IPS-15b (cell line): ENCODE measurements at regions not wholly inside any gene's neighbourhood (a gene's known extent, or its start where the extent isn't known, plus 50 kb on each side); places are given as distances from the start of the nearest gene placed in this dataset.
"Not testable (repeated sequence)": the region's sequence is repeated elsewhere in the genome, so short reads cannot be mapped to it uniquely, and the experiment has no call there.

Experiments used
- H3K27me3 ChIP-seq: one replicate; pipeline ENCODE4 v1.6.1; 2013; ENCODE audit warnings: low read length; ENCODE audit not compliant: control insufficient read depth, insufficient read depth
- H3K36me3 ChIP-seq: one replicate; pipeline ENCODE4 v1.6.1; 2013; ENCODE audit warnings: low read length; ENCODE audit not compliant: control insufficient read depth, insufficient read depth
- H3K4me1 ChIP-seq: one replicate; pipeline ENCODE4 v1.6.1; 2013; ENCODE audit warnings: mild to moderate bottlenecking, low read length; ENCODE audit not compliant: control insufficient read depth, insufficient read depth
- H3K4me3 ChIP-seq: one replicate; pipeline ENCODE4 v1.5.1; 2013; ENCODE audit warnings: low read depth, low read length
- H3K9ac ChIP-seq: one replicate; pipeline ENCODE4 v1.6.1; 2013; ENCODE audit warnings: low read depth, mild to moderate bottlenecking, low read length
- H3K9me3 ChIP-seq: one replicate; pipeline ENCODE4 v1.6.1; 2013; ENCODE audit warnings: mild to moderate bottlenecking, low read length; ENCODE audit not compliant: control insufficient read depth, insufficient read depth

- H3K9me3 ChIP-seq, H3K4me1 ChIP-seq, H3K9ac ChIP-seq, H3K36me3 ChIP-seq, H3K27me3 ChIP-seq, H3K4me3 ChIP-seq: not testable (repeated sequence)
Observed at GRCh38 chr2:146403546-146404160, 1441.2 kb upstream of the ACVR2A start.

DNA sequence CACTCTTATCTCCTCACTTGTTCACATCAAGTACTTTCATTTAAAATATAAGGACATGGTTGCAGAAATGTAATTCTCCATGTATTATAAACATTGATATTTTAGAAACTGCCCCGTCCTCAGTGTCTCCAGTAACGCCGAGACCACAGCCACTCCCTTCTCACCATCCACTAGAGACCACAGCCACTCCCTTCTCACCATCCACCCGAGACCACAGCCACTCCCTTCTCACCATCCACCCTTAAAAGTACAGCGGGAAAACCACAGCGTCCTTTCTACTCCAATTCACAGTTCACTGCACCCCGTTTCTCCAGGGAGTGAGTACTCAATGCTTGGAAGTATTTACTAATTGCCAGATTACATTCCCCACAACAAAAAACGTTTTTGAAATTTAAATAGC, 1452.2 kb upstream of the ACVR2A start:
- H3K9ac ChIP-seq: no peak overlapping the region
- H3K9me3 ChIP-seq: no peaks in the 10 kb centered on the region
- no peaks in the 10 kb centered on the region for H3K4me1 ChIP-seq
- H3K36me3 ChIP-seq: no peaks in the 10 kb centered on the region
- no peaks in the 10 kb centered on the region for H3K27me3 ChIP-seq
- no peak overlapping the region for H3K4me3 ChIP-seq

DNA sequence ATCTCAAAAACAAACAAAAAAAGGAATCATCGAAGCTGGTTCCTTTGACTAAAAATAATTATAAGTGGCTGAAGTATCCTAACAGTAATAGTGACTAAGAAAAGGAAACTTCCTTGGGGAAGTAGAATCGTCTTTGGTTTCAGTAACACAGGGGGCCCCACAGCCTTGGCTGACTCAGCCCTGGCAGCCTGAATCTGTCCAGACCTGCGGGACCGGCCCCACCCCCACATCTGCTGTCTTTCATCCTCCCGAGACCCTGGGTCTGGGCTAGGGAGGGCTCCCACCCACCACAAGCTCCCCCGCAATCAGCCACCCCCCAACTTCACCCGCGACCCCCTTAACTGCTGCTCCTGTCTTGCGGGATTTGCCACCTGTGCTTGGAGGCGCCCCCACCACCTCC, 1452.6 kb upstream of the ACVR2A start:
- Histone ChIP-seq H3K9ac (no peak overlapping the region), H3K4me3 (no peak overlapping the region), H3K9me3 (no peaks in the 10 kb centered on the region), H3K4me1 (no peaks in the 10 kb centered on the region), H3K27me3 (no peaks in the 10 kb centered on the region), H3K36me3 (no peaks in the 10 kb centered on the region)

DNA sequence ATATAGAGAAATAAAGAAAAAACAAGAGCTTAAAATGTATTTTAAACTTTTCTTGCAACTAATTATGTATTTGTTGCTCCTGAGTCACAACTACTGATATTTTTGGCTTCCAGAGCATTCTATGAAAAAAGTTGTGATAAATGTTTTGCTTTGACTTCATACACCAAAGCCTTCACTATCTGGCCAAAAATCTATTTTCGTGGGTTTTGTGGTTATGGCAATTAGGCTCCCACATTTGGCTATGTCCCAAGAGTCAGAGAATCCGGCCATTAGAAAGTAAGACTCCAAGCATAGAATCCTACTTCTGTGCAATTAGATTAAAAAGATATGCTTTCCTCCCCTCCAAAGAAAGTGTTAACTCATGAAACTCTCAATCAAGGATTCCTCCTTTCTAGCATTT, 1456.1 kb upstream of the ACVR2A start:
- Histone ChIP-seq H3K4me1 (no peaks in the 10 kb centered on the region), H3K9ac (no peak overlapping the region), H3K27me3 (no peaks in the 10 kb centered on the region), H3K36me3 (no peaks in the 10 kb centered on the region), H3K4me3 (no peak overlapping the region), H3K9me3 (no peaks in the 10 kb centered on the region)

DNA sequence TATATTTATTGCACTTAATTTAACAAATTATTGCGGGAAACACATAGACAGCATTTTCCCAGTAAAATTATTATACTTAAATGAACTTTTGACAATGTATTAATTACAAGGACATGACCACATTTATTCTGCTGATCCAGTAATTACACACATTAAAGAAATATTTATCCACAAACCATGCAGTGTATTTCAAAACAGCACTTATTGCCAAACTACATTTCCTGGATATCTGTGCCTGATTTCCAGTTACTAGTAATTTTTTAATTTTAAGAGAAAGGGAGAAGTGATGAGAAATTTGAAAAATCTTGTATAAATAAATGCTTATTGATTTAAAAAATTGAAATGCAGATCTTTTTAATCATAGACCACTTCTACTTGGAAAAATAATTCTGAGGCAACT, 1458.7 kb upstream of the ACVR2A start:
- Histone ChIP-seq H3K4me1 (no peaks in the 10 kb centered on the region), H3K9ac (no peak overlapping the region), H3K27me3 (no peaks in the 10 kb centered on the region), H3K9me3 (no peaks in the 10 kb centered on the region), H3K36me3 (no peaks in the 10 kb centered on the region), H3K4me3 (no peak overlapping the region)

DNA sequence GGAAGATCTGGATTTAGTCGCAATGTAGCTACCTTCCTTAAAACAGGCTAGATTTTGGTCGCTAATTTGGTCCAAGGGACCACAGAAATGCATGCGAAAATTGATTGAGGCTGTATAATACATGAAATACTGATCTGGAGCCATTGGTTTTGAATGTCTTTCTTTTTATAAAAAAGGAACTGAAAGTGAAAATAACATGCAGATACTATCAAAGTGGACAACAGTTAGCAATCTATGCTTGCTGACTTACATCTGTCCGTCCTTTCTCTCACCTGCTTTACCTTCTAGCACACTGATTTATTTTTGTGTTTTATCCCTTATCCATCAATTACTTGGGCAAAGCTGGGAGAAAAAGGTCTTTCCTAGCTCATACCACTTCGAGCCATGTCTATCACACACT, 1459.8 kb upstream of the ACVR2A start:
- Histone ChIP-seq H3K9me3 (no peaks in the 10 kb centered on the region), H3K9ac (no peak overlapping the region), H3K4me3 (no peak overlapping the region), H3K4me1 (no peaks in the 10 kb centered on the region), H3K36me3 (no peaks in the 10 kb centered on the region), H3K27me3 (no peaks in the 10 kb centered on the region)

DNA sequence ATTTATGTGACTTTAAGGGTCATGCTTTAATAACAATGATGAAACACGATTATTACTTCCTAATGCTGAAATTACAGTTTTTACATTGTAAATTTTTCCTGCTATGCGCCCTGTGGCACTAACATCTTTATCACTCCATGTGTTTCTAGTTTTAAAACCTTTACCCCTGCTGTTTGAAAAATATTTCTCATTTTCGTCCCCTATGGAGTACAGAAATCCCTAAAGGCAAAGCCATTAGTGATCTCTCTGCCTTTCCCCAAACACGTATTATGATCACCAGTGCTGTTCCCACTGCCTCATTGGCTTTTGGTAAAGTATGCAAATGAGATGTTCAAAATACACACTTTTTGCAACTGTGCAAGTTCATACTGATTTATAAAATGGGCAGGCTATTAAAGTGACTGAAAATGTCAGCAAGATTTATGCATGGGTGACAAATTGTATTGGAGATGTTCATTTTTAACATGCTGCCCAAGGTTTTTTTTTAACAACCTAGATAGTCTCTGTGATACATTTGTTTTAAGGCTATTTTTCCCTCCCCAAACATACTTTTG, 1468.2 kb upstream of the ACVR2A start:
- H3K27me3 ChIP-seq: no peaks in the 10 kb centered on the region
- no peaks in the 10 kb centered on the region for H3K9me3 ChIP-seq
- H3K36me3 ChIP-seq: no peaks in the 10 kb centered on the region
- H3K4me3 ChIP-seq: no peak overlapping the region
- no peak overlapping the region for H3K9ac ChIP-seq
- no peaks in the 10 kb centered on the region for H3K4me1 ChIP-seq

DNA sequence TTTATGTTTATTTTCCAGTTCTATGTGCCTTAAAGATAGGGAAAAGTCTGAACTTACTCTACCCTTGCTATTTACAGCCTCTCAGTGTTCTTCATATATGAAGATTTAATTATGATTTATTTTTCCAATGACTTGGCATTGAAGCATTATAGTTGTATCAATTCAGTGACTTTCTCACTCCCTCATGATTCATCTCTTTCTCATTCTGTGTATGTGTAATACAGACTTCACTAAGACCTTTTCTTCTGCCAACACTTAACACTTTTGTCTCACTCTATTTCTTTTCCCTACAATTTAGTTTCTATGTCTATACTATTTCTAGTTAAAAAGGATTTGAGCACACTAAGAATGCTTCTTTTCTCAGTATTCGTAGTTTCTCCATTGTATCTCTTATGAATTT, 1470.3 kb upstream of the ACVR2A start:
- Histone ChIP-seq H3K27me3 (no peaks in the 10 kb centered on the region), H3K4me1 (no peaks in the 10 kb centered on the region), H3K9ac (no peak overlapping the region), H3K9me3 (no peaks in the 10 kb centered on the region), H3K4me3 (no peak overlapping the region), H3K36me3 (no peaks in the 10 kb centered on the region)

- not testable (repeated sequence) for H3K27me3 ChIP-seq
Observed at GRCh38 chr2:146371364-146371763, 1473.5 kb upstream of the ACVR2A start.

DNA sequence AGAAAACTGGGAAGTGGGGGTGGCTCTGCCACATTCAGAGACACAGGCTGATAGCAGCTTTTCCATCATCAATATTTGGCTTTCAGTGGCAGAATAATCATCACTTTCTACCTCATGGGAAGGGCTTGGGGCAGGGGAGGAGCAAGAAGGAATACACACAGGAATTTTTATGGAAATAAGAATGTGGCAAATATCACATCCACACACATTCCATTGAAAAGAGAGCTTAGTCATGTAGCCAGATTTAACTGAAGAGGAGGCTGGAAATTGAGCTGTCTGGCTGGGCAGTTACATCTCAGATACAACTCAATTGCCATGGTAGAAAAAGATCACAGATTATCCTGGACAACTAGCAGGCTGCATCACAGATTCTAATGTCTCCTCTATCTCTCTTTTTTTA, 1474.0 kb upstream of the ACVR2A start:
- Histone ChIP-seq H3K4me3 (no peak overlapping the region), H3K36me3 (no peaks in the 10 kb centered on the region), H3K9me3 (no peaks in the 10 kb centered on the region)

More at GRCh38 chr2:146371364-146371763, 1473.5 kb upstream of the ACVR2A start:
- H3K9ac ChIP-seq, H3K9me3 ChIP-seq, H3K4me1 ChIP-seq, H3K4me3 ChIP-seq, H3K36me3 ChIP-seq: not testable (repeated sequence)

GRCh38 chr2:146366276-146366675, 1478.6 kb upstream of the ACVR2A start:
- no peak overlapping the region for H3K9ac ChIP-seq
- H3K4me3 ChIP-seq: no peak overlapping the region
- H3K27me3 ChIP-seq: no peaks in the 10 kb centered on the region
- H3K4me1 ChIP-seq: no peaks in the 10 kb centered on the region
- no peaks in the 10 kb centered on the region for H3K9me3 ChIP-seq
- H3K36me3 ChIP-seq: no peaks in the 10 kb centered on the region

More for the DNA sequence above, 1474.0 kb upstream of the ACVR2A start:
- Histone ChIP-seq H3K4me1 (no peaks in the 10 kb centered on the region), H3K9ac (no peak overlapping the region), H3K27me3 (no peaks in the 10 kb centered on the region)

- no peaks in the 10 kb centered on the region for H3K9me3 ChIP-seq
Observed at GRCh38 chr2:146365041-146365440, 1479.8 kb upstream of the ACVR2A start.

More at GRCh38 chr2:146365041-146365440, 1479.8 kb upstream of the ACVR2A start:
- no peaks in the 10 kb centered on the region for H3K27me3 ChIP-seq
- no peak overlapping the region for H3K4me3 ChIP-seq
- H3K9ac ChIP-seq: no peak overlapping the region
- no peaks in the 10 kb centered on the region for H3K4me1 ChIP-seq
- no peaks in the 10 kb centered on the region for H3K36me3 ChIP-seq
